PC-3 (cell line): ENCODE measurements at regions not wholly inside any gene's neighbourhood (a gene's known extent, or its start where the extent isn't known, plus 50 kb on each side); places are given as distances from the start of the nearest gene placed in this dataset.

ENCODE experiments used
- CTCF ChIP-seq: fragments of 300-600 bp; sonication (generic); conservative IDR thresholded peaks from 2 replicates; pipeline ENCODE4 v1.5.1; 2017; ENCODE audit warnings: antibody characterized with exemption, low read depth, mild to moderate bottlenecking, low read length
- EZH2 ChIP-seq: fragments of 300-600 bp; sonication (generic); IDR thresholded peaks from one replicate; pipeline ENCODE4 v1.6.1; 2017; ENCODE audit warnings: antibody characterized with exemption, mild to moderate bottlenecking, low read length; ENCODE audit not compliant: unreplicated experiment
- EZH2phosphoT487 ChIP-seq: fragments of 300-600 bp; sonication (generic); IDR thresholded peaks from 2 replicates; pipeline ENCODE4 v1.6.1; 2018; ENCODE audit warnings: mild to moderate bottlenecking, antibody characterized with exemption, low read length, borderline replicate concordance

- no peak for TF ChIP-seq EZH2
- TF ChIP-seq CTCF: no peak
- TF ChIP-seq EZH2phosphoT487: no peak
Measured at GRCh38 chr15:53296603-53297002, 462.9 kb downstream of the WDR72 start.
